DMS79 treated with DMSO at 0.1 percent for 48 hours (cell line): ENCODE measurements at regions not wholly inside any gene's neighbourhood (a gene's known extent, or its start where the extent isn't known, plus 50 kb on each side); places are given as distances from the start of the nearest gene placed in this dataset.

Source experiments
- DNase-seq: peaks from one replicate; lab custom pipeline; 2025; lab: John Stamatoyannopoulos, UW

DNA sequence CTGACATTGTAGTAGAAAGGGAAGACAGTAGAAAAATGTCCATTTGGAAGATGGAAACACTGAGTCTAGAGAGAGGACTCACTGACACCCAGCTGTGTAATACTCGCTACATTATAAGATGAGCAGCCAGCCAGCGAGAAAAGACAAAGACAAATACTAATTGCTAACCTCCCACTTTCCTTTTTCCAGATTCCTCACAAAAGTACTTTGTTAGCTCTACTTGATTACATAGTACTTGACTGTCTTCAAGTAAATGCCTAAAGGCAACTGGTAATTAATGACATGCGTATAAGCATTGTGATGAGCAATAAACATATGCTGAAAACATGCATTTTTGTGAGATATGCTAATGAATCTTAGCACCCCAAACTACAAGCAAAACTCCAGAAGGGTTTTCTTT lies 363.1 kb downstream of the GPAM start:
- no peak for DNase-seq

GRCh38 chr10:111821871-111822270 lies 361.7 kb downstream of the GPAM start:
- DNase-seq = no peak

GRCh38 chr10:111822661-111823060 lies 360.9 kb downstream of the GPAM start:
- DNase-seq = no peak

DNA sequence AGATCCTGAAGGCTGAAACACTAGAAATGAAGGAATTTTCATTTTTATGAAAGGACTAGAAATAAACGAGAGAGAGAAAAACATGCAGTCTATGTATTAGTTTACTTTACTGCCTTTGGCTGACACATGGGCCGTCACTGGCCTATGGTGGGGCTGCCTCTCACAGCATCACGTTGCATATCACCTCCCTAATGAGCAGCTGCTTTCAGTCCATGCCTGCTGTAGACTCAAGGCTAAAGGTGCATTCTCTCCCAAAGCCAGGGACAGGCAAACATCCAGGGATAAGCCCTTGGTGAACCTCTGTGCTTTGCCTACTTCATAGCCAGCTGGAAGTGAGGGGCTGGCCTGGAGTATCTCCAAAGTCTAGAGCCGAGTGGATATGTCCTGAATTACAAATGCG lies 359.4 kb downstream of the GPAM start:
- DNase-seq = no peak

DNA sequence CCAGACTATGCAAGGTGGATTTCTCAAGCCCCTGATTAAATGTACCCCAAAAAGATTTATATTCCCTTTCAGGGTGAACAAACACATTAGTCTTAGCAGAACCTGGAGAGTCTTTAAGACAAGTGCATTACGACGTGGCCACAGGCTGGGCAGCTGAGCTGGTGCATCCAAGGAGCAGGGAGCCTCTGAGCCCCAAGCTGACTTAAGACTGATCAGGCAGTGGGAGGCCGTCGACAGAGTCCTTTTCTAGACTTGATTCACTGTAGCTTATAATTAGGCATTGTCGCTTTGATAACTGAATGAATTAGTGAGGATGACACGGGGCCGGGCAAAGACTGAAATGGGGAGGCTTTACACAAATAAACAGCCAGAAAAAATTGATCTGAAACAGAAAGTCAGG lies 353.2 kb downstream of the GPAM start:
- no peak for DNase-seq

GRCh38 chr10:111831058-111831457 lies 352.5 kb downstream of the GPAM start:
- no peak for DNase-seq

- no peak for DNase-seq
Observed at GRCh38 chr10:111833251-111833650, 350.3 kb downstream of the GPAM start.

GRCh38 chr10:111835574-111835973 lies 348.0 kb downstream of the GPAM start:
- DNase-seq = no peak

GRCh38 chr10:111836064-111836463 lies 347.5 kb downstream of the GPAM start:
- DNase-seq = no peak

DNA sequence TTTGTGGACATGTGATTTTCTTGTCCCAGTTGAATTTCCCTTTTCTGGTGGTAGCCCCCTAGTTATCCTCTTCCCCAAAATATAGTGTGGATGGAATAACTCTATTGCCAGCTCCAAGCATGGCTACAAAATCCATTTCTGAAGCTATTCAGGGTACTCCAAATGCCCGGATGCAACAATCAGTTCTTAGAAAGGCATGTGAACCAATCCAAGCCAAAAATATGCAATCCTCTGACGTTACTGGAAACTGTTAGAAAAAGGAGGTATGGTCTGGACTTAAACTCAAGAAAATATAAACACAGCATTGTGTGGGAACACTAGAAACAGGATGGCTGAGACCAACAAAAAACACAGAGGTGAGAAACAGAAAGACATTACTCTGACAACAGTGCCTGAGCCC lies 347.0 kb downstream of the GPAM start:
- no peak for DNase-seq

DNA sequence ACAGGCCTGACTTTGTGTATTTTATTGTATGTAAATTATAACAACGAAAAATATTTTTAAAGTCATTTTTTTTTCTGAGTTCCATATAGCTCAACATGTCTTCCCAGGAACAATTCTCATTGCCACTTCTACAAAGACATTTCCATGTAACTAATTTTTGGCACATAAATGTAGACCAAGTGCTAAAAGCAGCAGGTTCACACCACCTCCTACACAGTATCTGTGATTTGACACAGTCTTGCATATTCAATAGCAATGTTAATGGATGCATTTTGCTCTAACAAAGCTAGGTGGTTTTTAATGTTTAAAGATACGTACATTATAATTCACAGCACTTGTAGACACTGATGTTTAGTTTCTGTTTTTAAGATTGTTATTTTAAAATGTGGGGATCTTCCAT lies 346.5 kb downstream of the GPAM start:
- no peak for DNase-seq

GRCh38 chr10:111837985-111838384 lies 345.6 kb downstream of the GPAM start:
- DNase-seq = no peak

DNA sequence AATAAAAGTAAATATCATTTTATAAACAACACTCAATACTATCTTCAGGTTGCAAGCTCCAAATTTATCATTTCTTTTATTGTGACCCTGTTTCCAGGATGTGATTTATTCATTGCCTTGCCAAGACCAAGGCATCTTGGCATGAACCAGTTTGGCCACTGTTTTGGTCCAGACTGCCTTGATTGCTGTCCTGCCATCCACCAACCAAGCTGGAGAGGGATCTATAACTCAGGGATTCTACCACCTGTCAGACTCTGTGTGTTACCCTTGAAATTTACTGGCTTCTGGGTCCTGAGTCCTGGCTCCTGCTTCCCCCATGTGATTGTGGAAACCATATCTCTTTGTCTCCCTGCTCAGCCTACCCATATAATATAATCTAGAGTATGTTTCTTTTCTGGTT lies 343.0 kb downstream of the GPAM start:
- no peak for DNase-seq

- no peak for DNase-seq
Observed at GRCh38 chr10:111852801-111853200, 330.8 kb downstream of the GPAM start.

- DNase-seq = no peak
Observed at GRCh38 chr10:111856631-111857030, 326.9 kb downstream of the GPAM start.

DNA sequence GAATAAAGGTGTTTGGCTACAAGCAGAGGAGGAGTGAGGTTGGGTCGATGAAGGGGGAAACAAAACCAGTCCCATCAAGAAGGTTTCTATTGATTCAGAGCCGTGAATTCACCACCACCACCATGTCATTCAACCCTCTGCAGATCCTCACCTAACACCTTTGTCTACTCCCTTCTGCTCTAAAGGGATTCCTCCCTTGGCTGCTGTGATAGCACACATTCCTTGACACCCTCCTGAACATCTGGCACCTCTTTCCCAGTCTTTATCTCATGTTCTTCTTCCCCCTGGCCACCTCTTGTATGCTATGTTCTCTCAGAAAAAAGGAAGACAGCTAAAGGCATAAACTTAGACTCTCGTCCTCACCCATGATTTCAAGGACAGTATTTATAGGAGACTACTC lies 318.0 kb downstream of the GPAM start:
- no peak for DNase-seq

DNA sequence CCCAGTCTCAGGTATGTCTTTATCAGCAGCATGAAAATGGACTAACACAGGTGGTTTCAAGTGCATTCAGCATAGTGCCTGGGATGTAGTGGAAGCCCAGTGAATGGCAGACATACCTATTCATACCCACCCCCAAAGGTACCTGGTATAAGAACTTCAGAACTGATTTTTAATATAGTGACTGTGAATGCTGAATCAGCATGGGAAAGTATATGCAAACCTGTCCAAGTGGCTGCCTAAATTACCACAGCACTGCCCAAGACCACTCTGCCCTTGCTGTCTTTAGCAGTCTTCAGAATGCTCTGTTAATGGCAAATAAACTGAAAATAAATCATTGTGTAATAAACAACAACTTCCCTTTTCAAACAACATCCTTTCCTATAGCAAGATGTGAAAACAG lies 312.1 kb downstream of the GPAM start:
- DNase-seq = no peak

DNA sequence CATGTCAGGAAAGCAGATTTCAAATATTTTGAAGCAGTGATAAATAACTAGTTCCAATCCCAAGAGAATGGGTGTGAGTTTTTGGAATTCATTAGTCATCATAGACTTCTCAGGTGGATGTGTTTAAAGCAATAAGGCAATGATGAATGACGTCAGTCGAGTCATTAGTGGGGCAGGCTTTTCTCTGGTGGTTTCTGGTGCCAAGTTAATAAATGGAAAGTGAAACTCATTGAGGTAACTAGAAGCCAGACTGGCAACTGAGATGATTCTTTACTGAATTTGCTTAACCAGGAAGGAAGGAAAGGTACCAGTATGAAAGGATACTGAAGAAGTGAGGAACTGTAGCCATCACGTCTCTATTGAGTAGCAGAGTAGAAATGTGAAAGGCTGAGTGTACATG lies 311.0 kb downstream of the GPAM start:
- no peak for DNase-seq

GRCh38 chr10:111873041-111873440 lies 310.5 kb downstream of the GPAM start:
- DNase-seq = no peak

GRCh38 chr10:111873621-111874135 lies 309.9 kb downstream of the GPAM start:
- no peak for DNase-seq

DNA sequence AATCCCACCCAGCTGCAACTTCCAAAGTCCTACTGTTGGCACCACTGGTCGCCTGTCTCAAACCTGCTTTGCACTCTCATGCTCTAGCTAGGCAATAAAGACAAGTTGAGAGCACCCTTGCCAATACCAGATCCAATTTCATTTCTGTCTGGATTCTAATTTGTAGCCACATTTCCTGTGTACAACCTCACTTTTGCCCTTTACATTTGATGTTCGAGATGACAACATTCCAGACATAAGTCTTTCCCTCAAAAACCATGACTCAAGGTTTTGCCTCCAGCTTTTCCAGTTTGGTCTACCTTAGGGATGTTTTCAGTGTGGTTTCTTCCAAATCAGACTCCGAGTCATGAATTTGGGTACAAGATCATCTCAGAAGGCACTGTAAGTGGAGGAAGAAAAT lies 309.0 kb downstream of the GPAM start:
- DNase-seq = no peak

GRCh38 chr10:111875725-111876124 lies 307.8 kb downstream of the GPAM start:
- no peak for DNase-seq

- no peak for DNase-seq
Observed at GRCh38 chr10:111877258-111877657, 306.3 kb downstream of the GPAM start.

DNA sequence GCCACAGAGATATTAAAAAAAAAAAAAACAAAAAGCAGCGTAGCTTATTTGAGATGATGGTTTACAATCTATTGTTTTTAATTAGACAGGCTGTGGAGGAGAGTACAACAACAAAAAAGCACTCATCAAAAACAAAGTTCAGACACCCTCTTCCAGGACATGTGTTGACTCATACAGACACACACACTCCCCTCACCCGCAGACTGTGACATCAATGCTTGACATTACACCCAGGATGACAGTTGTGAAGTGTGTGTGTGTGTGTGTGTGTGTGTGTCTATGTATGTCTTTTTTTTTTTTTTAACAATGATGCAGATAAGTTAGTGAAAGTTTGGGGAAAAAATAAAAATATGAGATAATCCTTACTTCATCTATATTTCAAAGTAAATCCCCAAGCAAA lies 303.6 kb downstream of the GPAM start:
- no peak for DNase-seq

GRCh38 chr10:111885046-111885445 lies 298.5 kb downstream of the GPAM start:
- no peak for DNase-seq
